ENCODE measurements at regions not wholly inside any gene's neighbourhood (a gene's known extent, or its start where the extent isn't known, plus 50 kb on each side); places are given as distances from the start of the nearest gene placed in this dataset.

GRCh38 chr10:47104786-47105385 is 193.7 kb downstream of the PTPN20 start:
- no peaks in the 10 kb centered on the region for H3K9me3 ChIP-seq
- no peak for TF ChIP-seq CTCF (IDR thresholded peaks at IDR 0.05)

GRCh38 chr10:47107007-47107747 is 192.8 kb upstream of the GDF10 start:
- H3K27ac ChIP-seq: no peak overlapping the region
- TF ChIP-seq CTCF (IDR thresholded peaks at IDR 0.05): no peak
- H3K9me3 ChIP-seq: no peaks in the 10 kb centered on the region

More at GRCh38 chr10:47104786-47105385, 193.7 kb downstream of the PTPN20 start:
- Histone ChIP-seq H3K36me3 (no peaks in the 10 kb centered on the region), H3K27me3 (no peaks in the 10 kb centered on the region), H3K4me3 (ENCODE audit: low read depth in 1 of 2, low read length in 1 of 2) (no peak overlapping the region), H3K27ac (no peak overlapping the region), H3K4me1 (ENCODE audit: control insufficient read depth in 1 of 2, insufficient read depth in 1 of 2, low read depth in 1 of 2, low read length in 1 of 2) (no peaks in the 10 kb centered on the region)

GRCh38 chr10:47109906-47110305 is 190.1 kb upstream of the GDF10 start:
- Histone ChIP-seq H3K9me3 (no peaks in the 10 kb centered on the region), H3K27me3 (no peaks in the 10 kb centered on the region), H3K36me3 (no peaks in the 10 kb centered on the region), H3K27ac (no peak overlapping the region), H3K4me3 (ENCODE audit: low read depth in 1 of 2, low read length in 1 of 2) (no peak overlapping the region), H3K4me1 (ENCODE audit: control insufficient read depth in 1 of 2, insufficient read depth in 1 of 2, low read depth in 1 of 2, low read length in 1 of 2) (no peaks in the 10 kb centered on the region)
- no peak for TF ChIP-seq CTCF (IDR thresholded peaks at IDR 0.05)

More at GRCh38 chr10:47107007-47107747, 192.8 kb upstream of the GDF10 start:
- H3K27me3 ChIP-seq: no peaks in the 10 kb centered on the region
- H3K4me3 ChIP-seq (ENCODE audit: low read depth in 1 of 2, low read length in 1 of 2): no peak overlapping the region
- H3K4me1 ChIP-seq (ENCODE audit: control insufficient read depth in 1 of 2, insufficient read depth in 1 of 2, low read depth in 1 of 2, low read length in 1 of 2): no peaks in the 10 kb centered on the region
- no peaks in the 10 kb centered on the region for H3K36me3 ChIP-seq

DNA sequence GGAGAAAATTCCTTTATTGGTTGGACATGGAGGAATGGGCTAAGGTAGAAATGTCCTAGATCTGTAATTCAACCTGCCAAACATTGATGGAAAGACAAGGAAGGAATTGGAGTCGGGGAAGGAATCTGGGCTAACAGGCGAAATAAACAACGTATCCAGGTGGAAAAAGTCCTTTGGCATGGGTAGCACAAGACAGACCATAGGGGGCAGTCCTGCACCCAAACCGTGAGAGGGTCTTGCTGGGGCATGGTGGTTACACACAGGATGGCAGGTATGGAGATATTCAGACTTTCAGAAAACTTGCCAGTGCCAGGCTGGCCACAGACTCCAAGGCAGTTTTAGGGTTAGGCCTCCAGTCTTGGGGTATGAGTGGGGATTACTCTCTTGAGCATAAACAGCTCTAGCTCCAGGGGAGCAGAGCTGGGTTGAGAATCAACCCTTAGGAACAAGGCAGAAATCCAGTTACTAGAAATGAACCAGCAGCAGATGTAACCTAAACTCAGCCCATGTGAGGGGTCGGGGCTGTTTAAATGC is 188.6 kb upstream of the GDF10 start:
- Histone ChIP-seq H3K27me3 (no peaks in the 10 kb centered on the region), H3K4me3 (ENCODE audit: low read depth in 1 of 2, low read length in 1 of 2) (no peak overlapping the region), H3K9me3 (no peaks in the 10 kb centered on the region), H3K4me1 (ENCODE audit: control insufficient read depth in 1 of 2, insufficient read depth in 1 of 2, low read depth in 1 of 2, low read length in 1 of 2) (no peaks in the 10 kb centered on the region), H3K27ac (no peak overlapping the region), H3K36me3 (no peaks in the 10 kb centered on the region)
- TF ChIP-seq CTCF (IDR thresholded peaks at IDR 0.05): no peak

DNA sequence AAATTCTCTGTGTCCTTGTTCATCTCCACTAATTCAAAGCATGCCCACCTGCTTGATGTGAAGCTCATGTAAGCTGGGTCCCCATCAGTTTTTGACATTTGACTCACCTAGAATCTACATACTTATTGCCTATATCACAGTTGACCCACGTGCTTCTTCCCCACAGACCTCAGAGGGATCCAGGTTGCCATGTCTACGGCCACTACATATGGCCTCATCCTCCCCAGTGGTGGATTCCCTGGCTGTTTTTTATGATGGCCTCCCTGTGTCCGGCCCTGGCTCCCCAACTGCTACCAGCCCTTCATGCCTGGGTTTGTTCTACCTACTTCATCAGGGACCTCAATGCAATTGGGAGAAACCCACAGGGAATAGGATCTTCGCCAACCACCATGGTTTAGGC is 187.4 kb upstream of the GDF10 start:
- H3K4me1 ChIP-seq (ENCODE audit: control insufficient read depth in 1 of 2, insufficient read depth in 1 of 2, low read depth in 1 of 2, low read length in 1 of 2): no peaks in the 10 kb centered on the region
- no peaks in the 10 kb centered on the region for H3K9me3 ChIP-seq
- H3K4me3 ChIP-seq (ENCODE audit: low read depth in 1 of 2, low read length in 1 of 2): no peak overlapping the region
- no peak overlapping the region for H3K27ac ChIP-seq
- no peaks in the 10 kb centered on the region for H3K36me3 ChIP-seq
- TF ChIP-seq CTCF (IDR thresholded peaks at IDR 0.05): no peak
- H3K27me3 ChIP-seq: no peaks in the 10 kb centered on the region
